Ishikawa (cell line): ENCODE measurements at regions not wholly inside any gene's neighbourhood (a gene's known extent, or its start where the extent isn't known, plus 50 kb on each side); places are given as distances from the start of the nearest gene placed in this dataset.

Experiments used
- CEBPB ChIP-seq: IDR thresholded peaks from 2 replicates; pipeline ENCODE4 v1.6.1; 2012
- CREB1 ChIP-seq: IDR thresholded peaks from 2 replicates; pipeline ENCODE4 v1.6.1; 2012; ENCODE audit warnings: low read depth
- EGR1 ChIP-seq: IDR thresholded peaks from 2 replicates; pipeline ENCODE4 v1.6.1; 2012
- EP300 ChIP-seq: IDR thresholded peaks from 2 replicates; pipeline ENCODE4 v1.6.1; 2012; ENCODE audit warnings: borderline replicate concordance
- FOXM1 ChIP-seq: IDR thresholded peaks from 2 replicates; pipeline ENCODE4 v1.6.1; 2012; ENCODE audit warnings: low read depth, borderline replicate concordance
- NFIC ChIP-seq: IDR thresholded peaks from 2 replicates; pipeline ENCODE4 v1.6.1; 2012
- RAD21 ChIP-seq: IDR thresholded peaks from 2 replicates; pipeline ENCODE4 v1.6.1; 2012; ENCODE audit warnings: low read depth
- TAF1 ChIP-seq: IDR thresholded peaks from 2 replicates; pipeline ENCODE4 v1.6.1; 2012; ENCODE audit warnings: low read depth, mild to moderate bottlenecking
- TCF12 ChIP-seq: IDR thresholded peaks from 2 replicates; pipeline ENCODE4 v1.6.1; 2012; ENCODE audit warnings: low read depth
- TEAD4 ChIP-seq: IDR thresholded peaks from 2 replicates; pipeline ENCODE4 v1.6.1; 2012
- YY1 ChIP-seq: IDR thresholded peaks from 2 replicates; pipeline ENCODE4 v1.6.1; 2012; ENCODE audit warnings: low read depth
- ZBTB7A ChIP-seq: IDR thresholded peaks from 2 replicates; pipeline ENCODE4 v1.6.1; 2012; ENCODE audit warnings: low read depth
- TF ChIP-seq, protein P1 (sequence below): IDR thresholded peaks from 2 replicates; pipeline ENCODE4 v1.6.1; 2012; ENCODE audit warnings: low read depth, mild to moderate bottlenecking
- TF ChIP-seq, protein P2 (sequence below): IDR thresholded peaks from 2 replicates; pipeline ENCODE4 v1.6.1; 2012
- TF ChIP-seq, protein P3 (sequence below): IDR thresholded peaks from 2 replicates; pipeline ENCODE4 v1.6.1; 2012

DNA sequence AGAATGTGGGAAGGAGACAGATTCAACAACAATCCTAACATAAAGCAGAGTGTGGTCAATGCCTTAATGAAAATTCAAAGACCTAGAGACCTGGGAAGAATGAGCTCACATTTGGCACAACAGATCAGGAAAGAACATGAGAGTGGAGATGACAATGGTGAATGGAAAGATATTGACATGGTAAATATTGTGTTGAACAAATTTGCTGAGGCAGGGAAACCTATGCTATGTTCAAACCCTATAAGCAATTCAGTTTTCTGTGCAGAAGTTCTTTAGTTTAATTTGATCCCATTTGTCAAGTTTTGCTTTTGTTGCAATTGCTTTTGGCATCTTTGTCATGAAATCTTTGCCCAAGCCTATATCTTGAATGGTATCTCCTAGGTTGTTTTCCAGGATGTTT lies 199.4 kb upstream of the LRRTM4 start:
- TF ChIP-seq, protein P1, sequence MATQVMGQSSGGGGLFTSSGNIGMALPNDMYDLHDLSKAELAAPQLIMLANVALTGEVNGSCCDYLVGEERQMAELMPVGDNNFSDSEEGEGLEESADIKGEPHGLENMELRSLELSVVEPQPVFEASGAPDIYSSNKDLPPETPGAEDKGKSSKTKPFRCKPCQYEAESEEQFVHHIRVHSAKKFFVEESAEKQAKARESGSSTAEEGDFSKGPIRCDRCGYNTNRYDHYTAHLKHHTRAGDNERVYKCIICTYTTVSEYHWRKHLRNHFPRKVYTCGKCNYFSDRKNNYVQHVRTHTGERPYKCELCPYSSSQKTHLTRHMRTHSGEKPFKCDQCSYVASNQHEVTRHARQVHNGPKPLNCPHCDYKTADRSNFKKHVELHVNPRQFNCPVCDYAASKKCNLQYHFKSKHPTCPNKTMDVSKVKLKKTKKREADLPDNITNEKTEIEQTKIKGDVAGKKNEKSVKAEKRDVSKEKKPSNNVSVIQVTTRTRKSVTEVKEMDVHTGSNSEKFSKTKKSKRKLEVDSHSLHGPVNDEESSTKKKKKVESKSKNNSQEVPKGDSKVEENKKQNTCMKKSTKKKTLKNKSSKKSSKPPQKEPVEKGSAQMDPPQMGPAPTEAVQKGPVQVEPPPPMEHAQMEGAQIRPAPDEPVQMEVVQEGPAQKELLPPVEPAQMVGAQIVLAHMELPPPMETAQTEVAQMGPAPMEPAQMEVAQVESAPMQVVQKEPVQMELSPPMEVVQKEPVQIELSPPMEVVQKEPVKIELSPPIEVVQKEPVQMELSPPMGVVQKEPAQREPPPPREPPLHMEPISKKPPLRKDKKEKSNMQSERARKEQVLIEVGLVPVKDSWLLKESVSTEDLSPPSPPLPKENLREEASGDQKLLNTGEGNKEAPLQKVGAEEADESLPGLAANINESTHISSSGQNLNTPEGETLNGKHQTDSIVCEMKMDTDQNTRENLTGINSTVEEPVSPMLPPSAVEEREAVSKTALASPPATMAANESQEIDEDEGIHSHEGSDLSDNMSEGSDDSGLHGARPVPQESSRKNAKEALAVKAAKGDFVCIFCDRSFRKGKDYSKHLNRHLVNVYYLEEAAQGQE: no peak
- TF ChIP-seq YY1 (no peak), ZBTB7A (no peak), CEBPB (no peak), NFIC (no peak), TAF1 (no peak), EGR1 (no peak), TEAD4 (no peak)
- TF ChIP-seq, protein P2, sequence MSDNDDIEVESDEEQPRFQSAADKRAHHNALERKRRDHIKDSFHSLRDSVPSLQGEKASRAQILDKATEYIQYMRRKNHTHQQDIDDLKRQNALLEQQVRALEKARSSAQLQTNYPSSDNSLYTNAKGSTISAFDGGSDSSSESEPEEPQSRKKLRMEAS: no peak
- TF ChIP-seq, protein P3, sequence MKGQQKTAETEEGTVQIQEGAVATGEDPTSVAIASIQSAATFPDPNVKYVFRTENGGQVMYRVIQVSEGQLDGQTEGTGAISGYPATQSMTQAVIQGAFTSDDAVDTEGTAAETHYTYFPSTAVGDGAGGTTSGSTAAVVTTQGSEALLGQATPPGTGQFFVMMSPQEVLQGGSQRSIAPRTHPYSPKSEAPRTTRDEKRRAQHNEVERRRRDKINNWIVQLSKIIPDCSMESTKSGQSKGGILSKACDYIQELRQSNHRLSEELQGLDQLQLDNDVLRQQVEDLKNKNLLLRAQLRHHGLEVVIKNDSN: no peak

DNA sequence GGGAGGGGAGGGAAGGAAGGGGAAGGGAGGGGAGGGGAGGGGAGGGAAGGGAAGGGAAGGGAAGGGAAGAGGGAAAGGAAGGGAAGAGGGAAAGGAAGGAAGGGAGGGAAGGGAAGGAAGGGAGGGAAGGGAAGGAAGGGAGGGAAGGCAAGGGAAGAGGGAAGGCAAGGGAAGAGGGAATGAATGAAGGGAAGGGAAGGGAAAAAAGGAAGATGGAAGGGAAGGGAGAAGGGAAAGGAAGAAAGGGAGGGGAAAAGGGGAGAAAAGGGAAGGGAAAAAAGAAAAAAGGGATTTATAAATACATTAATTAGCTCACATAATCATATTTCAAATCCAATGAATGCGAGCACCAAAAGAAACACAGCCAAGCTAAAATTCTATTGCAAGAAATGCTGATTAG lies 202.9 kb upstream of the LRRTM4 start:
- no peak for TF ChIP-seq TEAD4
- TF ChIP-seq FOXM1: no peak
- no peak for TF ChIP-seq NFIC
- TF ChIP-seq TAF1: no peak
- no peak for TF ChIP-seq EP300
- no peak for TF ChIP-seq TCF12
- no peak for TF ChIP-seq CEBPB
- TF ChIP-seq YY1: no peak
- TF ChIP-seq, protein P3: no peak
- no peak for TF ChIP-seq RAD21
- TF ChIP-seq, protein P1: no peak
- TF ChIP-seq CREB1: no peak
- no peak for TF ChIP-seq EGR1
- TF ChIP-seq, protein P2: no peak

DNA sequence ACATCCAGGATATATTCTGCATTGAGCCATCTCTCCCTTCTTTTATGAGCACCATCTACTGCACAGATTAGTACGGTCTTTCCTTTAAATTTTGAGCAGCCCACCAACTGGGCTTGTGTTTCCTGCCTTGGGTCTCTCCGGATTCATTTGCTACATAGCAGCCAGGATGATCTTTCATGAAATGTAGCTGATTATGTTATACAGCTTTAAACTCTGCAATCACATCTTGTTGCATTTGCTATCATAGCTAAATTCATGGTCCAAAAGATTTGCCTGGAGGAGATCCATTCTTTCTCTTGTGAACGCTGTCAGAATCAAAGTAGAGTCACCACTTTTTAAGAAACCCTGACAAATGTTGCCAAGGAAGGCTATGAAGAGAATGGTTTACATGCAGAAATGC lies 215.1 kb upstream of the LRRTM4 start:
- TF ChIP-seq TEAD4: no peak
- TF ChIP-seq, protein P1: no peak
- TF ChIP-seq TAF1: no peak
- TF ChIP-seq TCF12: no peak
- no peak for TF ChIP-seq YY1
- no peak for TF ChIP-seq EP300
- TF ChIP-seq, protein P3: no peak
- TF ChIP-seq ZBTB7A: no peak
- no peak for TF ChIP-seq NFIC
- TF ChIP-seq RAD21: no peak
- TF ChIP-seq CREB1: no peak
- TF ChIP-seq, protein P2: no peak
- TF ChIP-seq CEBPB: no peak
- no peak for TF ChIP-seq FOXM1
- no peak for TF ChIP-seq EGR1

DNA sequence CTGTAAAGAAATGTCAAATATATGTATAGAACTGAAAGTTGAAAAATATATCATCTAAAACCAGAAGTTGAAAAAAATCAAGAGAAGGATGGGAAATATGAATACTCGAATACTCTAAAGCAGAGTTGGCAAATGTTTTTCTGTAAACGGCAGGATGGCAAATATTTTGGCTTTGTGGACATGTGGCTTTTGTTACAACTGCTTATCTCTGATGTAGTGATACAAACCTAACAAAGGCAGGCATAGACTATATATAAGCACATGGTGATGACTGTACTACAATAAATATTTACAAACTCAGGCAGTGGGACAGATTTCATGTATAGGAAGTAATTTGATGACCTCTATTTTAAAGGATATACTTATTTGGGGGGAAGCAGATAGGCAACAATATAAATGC lies 224.6 kb upstream of the LRRTM4 start:
- TF ChIP-seq YY1 (no peak), RAD21 (no peak)
